ENCODE measurements at regions not wholly inside any gene's neighbourhood (a gene's known extent, or its start where the extent isn't known, plus 50 kb on each side); places are given as distances from the start of the nearest gene placed in this dataset.

DNA sequence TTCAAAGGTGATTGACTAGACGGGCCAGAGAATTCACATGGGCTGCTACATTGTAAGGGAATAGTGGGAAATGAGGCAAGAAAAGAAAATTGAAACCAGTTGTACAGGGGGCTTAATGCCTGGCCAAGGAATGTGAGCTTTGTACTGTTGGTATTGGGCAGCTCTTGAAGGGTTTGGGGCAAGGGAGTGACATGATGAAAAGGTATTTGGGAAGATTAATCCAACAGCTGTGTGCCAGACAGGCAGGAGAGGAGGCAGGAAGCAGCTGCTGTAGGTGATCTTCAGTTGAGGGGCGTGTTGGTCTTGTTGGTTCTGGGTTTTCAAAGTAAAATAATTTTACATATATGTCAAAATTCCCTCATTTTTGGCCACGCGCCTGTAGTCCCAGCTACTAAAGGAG is 384.5 kb upstream of the TENM3 start:
- Mint-ChIP-seq H3K4me1 (ENCODE audit: insufficient read depth, unreplicated experiment) (peaks cover 13% of the 10 kb centered on the region), H3K27ac (ENCODE audit: low read depth, unreplicated experiment) (no peak overlapping the region), H3K4me3 (ENCODE audit: unreplicated experiment) (no peak overlapping the region), H3K36me3 (ENCODE audit: insufficient read depth, unreplicated experiment) (peaks cover 7% of the 10 kb centered on the region), H3K27me3 (ENCODE audit: insufficient read depth, unreplicated experiment) (no peaks in the 10 kb centered on the region), H3K9me3 (ENCODE audit: unreplicated experiment) (no peaks in the 10 kb centered on the region)
- intact Hi-C loops (cut with micrococcal nuclease): no loop called here
- ChIA-PET POLR2A (no interaction called here), CTCF (interaction anchor here (0.5 to 0.7 kb wide), 2 partner anchors 23 to 319 kb away, joined by 3 to 5 read pairs; no protein-coding TSS in a partner anchor)
- DNase-seq (ENCODE audit: unreplicated experiment): no peak
- TF ChIP-seq, protein P1, sequence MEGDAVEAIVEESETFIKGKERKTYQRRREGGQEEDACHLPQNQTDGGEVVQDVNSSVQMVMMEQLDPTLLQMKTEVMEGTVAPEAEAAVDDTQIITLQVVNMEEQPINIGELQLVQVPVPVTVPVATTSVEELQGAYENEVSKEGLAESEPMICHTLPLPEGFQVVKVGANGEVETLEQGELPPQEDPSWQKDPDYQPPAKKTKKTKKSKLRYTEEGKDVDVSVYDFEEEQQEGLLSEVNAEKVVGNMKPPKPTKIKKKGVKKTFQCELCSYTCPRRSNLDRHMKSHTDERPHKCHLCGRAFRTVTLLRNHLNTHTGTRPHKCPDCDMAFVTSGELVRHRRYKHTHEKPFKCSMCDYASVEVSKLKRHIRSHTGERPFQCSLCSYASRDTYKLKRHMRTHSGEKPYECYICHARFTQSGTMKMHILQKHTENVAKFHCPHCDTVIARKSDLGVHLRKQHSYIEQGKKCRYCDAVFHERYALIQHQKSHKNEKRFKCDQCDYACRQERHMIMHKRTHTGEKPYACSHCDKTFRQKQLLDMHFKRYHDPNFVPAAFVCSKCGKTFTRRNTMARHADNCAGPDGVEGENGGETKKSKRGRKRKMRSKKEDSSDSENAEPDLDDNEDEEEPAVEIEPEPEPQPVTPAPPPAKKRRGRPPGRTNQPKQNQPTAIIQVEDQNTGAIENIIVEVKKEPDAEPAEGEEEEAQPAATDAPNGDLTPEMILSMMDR (IDR thresholded peaks at IDR 0.05; ENCODE audit: unreplicated experiment): no peak
- BruUV-seq (replicated peaks): no TSS peak

DNA sequence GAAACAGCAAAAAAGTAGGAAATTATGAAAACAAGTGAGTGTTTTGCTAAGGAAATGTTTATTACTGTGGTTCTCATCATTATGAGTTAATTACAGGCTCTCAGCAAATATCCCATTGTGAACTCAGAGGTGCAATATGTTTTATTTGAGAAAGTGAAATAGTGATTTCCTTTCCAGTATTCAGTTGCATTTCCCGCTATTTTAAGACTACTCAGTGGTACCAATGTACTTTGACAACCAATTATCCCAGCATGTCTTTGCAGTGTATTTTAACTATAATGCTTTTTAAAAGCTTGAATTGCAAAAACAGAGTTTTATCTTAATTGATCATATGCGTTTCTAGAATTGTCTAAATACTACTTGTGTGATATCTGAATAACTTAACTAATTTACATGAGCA is 383.8 kb upstream of the TENM3 start:
- CTCF ChIA-PET: interaction anchor here (0.6 to 0.7 kb wide), 2 partner anchors 319 to 544 kb away, joined by 3 to 5 read pairs; no protein-coding TSS in a partner anchor
- no TSS peak for BruUV-seq (replicated peaks)

DNA sequence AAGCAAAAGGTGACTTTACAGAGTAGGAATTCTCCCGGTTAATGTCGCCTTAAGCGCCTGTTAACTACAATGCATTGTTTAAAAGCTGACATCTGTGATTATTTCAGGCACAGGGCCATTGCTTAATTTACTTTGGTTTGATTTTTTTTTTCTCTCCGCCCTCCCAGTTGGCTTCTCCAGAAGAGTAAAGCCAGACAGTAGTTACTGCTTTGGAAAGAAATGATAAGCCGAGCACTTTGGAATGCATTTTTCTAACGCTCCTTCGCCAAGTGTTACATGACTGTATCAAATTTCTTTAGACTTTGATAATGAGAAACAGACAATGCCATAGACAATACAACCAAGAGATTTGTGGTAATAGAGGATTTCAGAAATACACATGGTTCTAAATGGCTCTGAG is 383.0 kb upstream of the TENM3 start:
- BruUV-seq (replicated peaks): no TSS peak
- CTCF ChIA-PET: no interaction called here

More for the DNA sequence above, 383.8 kb upstream of the TENM3 start:
- POLR2A ChIA-PET: interaction anchor here (0.6 kb wide), 1 partner anchor 486 kb away, joined by 3 read pairs; no protein-coding TSS in a partner anchor
- Mint-ChIP-seq H3K4me3 (ENCODE audit: unreplicated experiment) (no peak overlapping the region), H3K4me1 (ENCODE audit: insufficient read depth, unreplicated experiment) (peaks cover 8% of the 10 kb centered on the region), H3K36me3 (ENCODE audit: insufficient read depth, unreplicated experiment) (peaks cover 7% of the 10 kb centered on the region), H3K27ac (ENCODE audit: low read depth, unreplicated experiment) (no peak overlapping the region), H3K9me3 (ENCODE audit: unreplicated experiment) (no peaks in the 10 kb centered on the region), H3K27me3 (ENCODE audit: insufficient read depth, unreplicated experiment) (no peaks in the 10 kb centered on the region)
- TF ChIP-seq, protein P1 (IDR thresholded peaks at IDR 0.05; ENCODE audit: unreplicated experiment): no peak
- no peak for DNase-seq (ENCODE audit: unreplicated experiment)
- intact Hi-C loops (cut with micrococcal nuclease): no loop called here

DNA sequence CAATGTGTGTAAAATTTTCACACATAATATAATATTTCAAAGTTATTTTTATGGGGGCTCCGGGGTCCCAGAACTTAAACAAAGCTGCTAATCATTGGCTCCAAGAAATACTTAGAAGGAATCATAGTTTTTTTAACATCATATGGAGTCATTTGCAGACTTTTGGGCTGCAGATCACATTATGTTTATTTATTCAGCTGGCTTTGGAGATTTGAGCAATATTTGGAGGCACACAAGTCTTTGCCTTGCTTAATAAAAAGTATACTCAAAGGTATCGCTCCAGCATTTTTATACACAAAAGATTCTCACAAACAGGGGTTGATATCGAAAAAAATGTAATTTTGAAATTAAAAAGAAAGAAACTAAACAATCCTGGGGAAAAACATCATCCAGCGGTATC is 382.5 kb upstream of the TENM3 start:
- no peak for DNase-seq (ENCODE audit: unreplicated experiment)
- no peaks in the 10 kb centered on the region for H3K9me3 Mint-ChIP-seq (ENCODE audit: unreplicated experiment)
- CTCF ChIA-PET: interaction anchor here (0.6 kb wide), 1 partner anchor 625 kb away, joined by 4 read pairs; no protein-coding TSS in a partner anchor
- H3K4me3 Mint-ChIP-seq (ENCODE audit: unreplicated experiment): no peak overlapping the region
- intact Hi-C loops (cut with micrococcal nuclease): no loop called here
- H3K4me1 Mint-ChIP-seq (ENCODE audit: insufficient read depth, unreplicated experiment): peaks cover 2% of the 10 kb centered on the region
- BruUV-seq (replicated peaks): no TSS peak
- TF ChIP-seq, protein P1 (IDR thresholded peaks at IDR 0.05; ENCODE audit: unreplicated experiment): no peak
- peaks cover 7% of the 10 kb centered on the region for H3K36me3 Mint-ChIP-seq (ENCODE audit: insufficient read depth, unreplicated experiment)
- no peak overlapping the region for H3K27ac Mint-ChIP-seq (ENCODE audit: low read depth, unreplicated experiment)
- POLR2A ChIA-PET: interaction anchor here (0.7 kb wide), 1 partner anchor 17 kb away, joined by 4 read pairs; no protein-coding TSS in a partner anchor
- H3K27me3 Mint-ChIP-seq (ENCODE audit: insufficient read depth, unreplicated experiment): no peaks in the 10 kb centered on the region

More for the DNA sequence above, 383.0 kb upstream of the TENM3 start:
- TF ChIP-seq, protein P1 (IDR thresholded peaks at IDR 0.05; ENCODE audit: unreplicated experiment): no peak
- H3K27me3 Mint-ChIP-seq (ENCODE audit: insufficient read depth, unreplicated experiment): no peaks in the 10 kb centered on the region
- H3K27ac Mint-ChIP-seq (ENCODE audit: low read depth, unreplicated experiment): no peak overlapping the region
- POLR2A ChIA-PET: interaction anchor here (0.7 kb wide), 1 partner anchor 17 kb away, joined by 4 read pairs; no protein-coding TSS in a partner anchor
- no peak overlapping the region for H3K4me3 Mint-ChIP-seq (ENCODE audit: unreplicated experiment)
- H3K9me3 Mint-ChIP-seq (ENCODE audit: unreplicated experiment): no peaks in the 10 kb centered on the region
- peaks cover 7% of the 10 kb centered on the region for H3K36me3 Mint-ChIP-seq (ENCODE audit: insufficient read depth, unreplicated experiment)
- intact Hi-C loops (cut with micrococcal nuclease): no loop called here
- peaks cover 6% of the 10 kb centered on the region for H3K4me1 Mint-ChIP-seq (ENCODE audit: insufficient read depth, unreplicated experiment)
- DNase-seq (ENCODE audit: unreplicated experiment): no peak
